H1 (cell line): ENCODE measurements at regions not wholly inside any gene's neighbourhood (a gene's known extent, or its start where the extent isn't known, plus 50 kb on each side); places are given as distances from the start of the nearest gene placed in this dataset.
"Not testable (repeated sequence)": the region's sequence is repeated elsewhere in the genome, so short reads cannot be mapped to it uniquely, and the experiment has no call there.

Source experiments
- CTCF ChIA-PET: fragments of 300-600 bp; sonication (Branson Sonifier 250); formaldehyde crosslinking; loops from one replicate; lab custom pipeline; 2021; ENCODE audit not compliant: partially characterized antibody; lab: Charles Lee
- POLR2A ChIA-PET: fragments of 300-600 bp; sonication (Branson Sonifier 250); formaldehyde crosslinking; loops from one replicate; lab custom pipeline; 2021; ENCODE audit warnings: inconsistent platforms; ENCODE audit not compliant: partially characterized antibody; lab: Charles Lee
- DNase-seq, 2 experiments: peaks; one replicate each; pipeline versions ENCODE4 v3.0.0 to v3.0.0-alpha.2; 2010 to 2022; ENCODE audit warnings: low spot score in 2 of 2, low read depth in 1 of 2, mixed read lengths in 1 of 2
- FAIRE-seq: peaks from 2 replicates; lab custom pipeline; 2011; peaks lifted over from hg19 to GRCh38; lab: Jason Lieb, UNC
- H2AFZ ChIP-seq: 2 replicates; pipeline ENCODE4 v1.8.1; 2012; ENCODE audit warnings: low read length, inconsistent platforms
- H2AK5ac ChIP-seq: 2 replicates; pipeline ENCODE4 v1.6.1; 2013; ENCODE audit warnings: low read depth, low read length
- H2BK120ac ChIP-seq: replicated peaks from 2 replicates; pipeline ENCODE3; 2013; ENCODE audit warnings: low read depth, low read length, inconsistent platforms
- H2BK12ac ChIP-seq: 2 replicates; pipeline ENCODE4 v1.6.1; 2013; ENCODE audit warnings: low read depth, low read length
- H2BK15ac ChIP-seq: 2 replicates; pipeline ENCODE4 v1.6.1; 2013; ENCODE audit warnings: low read length
- H2BK20ac ChIP-seq: 2 replicates; pipeline ENCODE4 v1.6.1; 2013; ENCODE audit warnings: low read length
- H2BK5ac ChIP-seq: 2 replicates; pipeline ENCODE4 v1.6.1; 2013; ENCODE audit warnings: low read depth, low read length
- H3K14ac ChIP-seq: 2 replicates; pipeline ENCODE4 v1.6.1; 2013; ENCODE audit warnings: inconsistent platforms; ENCODE audit not compliant: insufficient read length
- H3K18ac ChIP-seq: 2 replicates; pipeline ENCODE4 v1.6.1; 2013; ENCODE audit warnings: low read length; ENCODE audit errors: extremely low read depth
- H3K23ac ChIP-seq: 2 replicates; pipeline ENCODE4 v1.6.1; 2013; ENCODE audit warnings: inconsistent platforms; ENCODE audit not compliant: insufficient read length
- H3K23me2 ChIP-seq: 2 replicates; pipeline ENCODE4 v1.6.1; 2013; ENCODE audit warnings: low read depth, low read length
- H3K27ac ChIP-seq: 2 replicates; pipeline ENCODE4 v1.6.1; 2011; ENCODE audit warnings: low read depth, low read length, inconsistent platforms
- H3K27me3 ChIP-seq, 4 experiments: replicated peaks in 1 of 4; 1 replicate in 1 of 4; 2 replicates in 3 of 4; pipeline versions ENCODE4 v1.6.1 to v1.8.1; 2011 to 2013; ENCODE audit warnings: low read length in 3 of 4, mild to moderate bottlenecking in 3 of 4, inconsistent platforms in 2 of 4, mixed read lengths in 2 of 4, moderate library complexity in 1 of 4; ENCODE audit not compliant: control insufficient read depth in 3 of 4, insufficient read depth in 3 of 4; ENCODE audit errors: extremely low read depth in 1 of 4
- H3K36me3 ChIP-seq, 4 experiments: 2 replicates each; pipeline versions ENCODE4 v1.6.1 to v1.8.1; 2011 to 2013; ENCODE audit warnings: mild to moderate bottlenecking in 4 of 4, low read length in 3 of 4, moderate library complexity in 2 of 4, control low read depth in 1 of 4, inconsistent platforms in 1 of 4; ENCODE audit not compliant: insufficient read depth in 4 of 4, control insufficient read depth in 2 of 4
- H3K4ac ChIP-seq: replicated peaks from 2 replicates; pipeline ENCODE3; 2013; ENCODE audit warnings: low read length, low read depth, mixed read lengths, inconsistent platforms; ENCODE audit not compliant: insufficient read length
- H3K4me1 ChIP-seq, 4 experiments: replicated peaks in 1 of 4; 1 replicate in 1 of 4; 2 replicates in 3 of 4; pipeline versions ENCODE4 v1.6.1 to v1.8.1; 2011 to 2013; ENCODE audit warnings: low read length in 3 of 4, inconsistent platforms in 2 of 4, mixed read lengths in 1 of 4; ENCODE audit not compliant: insufficient read depth in 4 of 4, control insufficient read depth in 3 of 4
- H3K4me2 ChIP-seq, 2 experiments: 2 replicates each; pipeline versions ENCODE4 v1.6.1 to v1.8.1; 2011 to 2013; ENCODE audit warnings: low read depth in 2 of 2, low read length in 2 of 2, control low read depth in 1 of 2, inconsistent platforms in 1 of 2, mild to moderate bottlenecking in 1 of 2; ENCODE audit not compliant: insufficient read depth in 1 of 2
- H3K4me3 ChIP-seq, 4 experiments: fragments of 200-600, 300-600 bp in 1 of 4; sonication (generic), shearing (Covaris generic), sonication (Bioruptor Twin) in 1 of 4; 2 replicates each; pipeline versions ENCODE4 v1.5.1 to v1.8.1; 2011 to 2016; ENCODE audit warnings: low read length in 4 of 4, low read depth in 3 of 4, control low read depth in 2 of 4, inconsistent platforms in 2 of 4, mild to moderate bottlenecking in 2 of 4, mixed read lengths in 1 of 4, moderate library complexity in 1 of 4; ENCODE audit not compliant: insufficient read depth in 2 of 4; ENCODE audit errors: extremely low read depth in 1 of 4
- H3K56ac ChIP-seq: replicated peaks from 2 replicates; pipeline ENCODE3; 2013; ENCODE audit warnings: low read depth, mild to moderate bottlenecking, mixed read lengths, low read length, inconsistent platforms; ENCODE audit not compliant: insufficient read length
- H3K79me1 ChIP-seq: 2 replicates; pipeline ENCODE4 v1.6.1; 2013; ENCODE audit warnings: low read depth, low read length, control low read depth
- H3K79me2 ChIP-seq, 2 experiments: 2 replicates each; pipeline versions ENCODE4 v1.6.1 to v1.8.1; 2012 to 2013; ENCODE audit warnings: low read length in 2 of 2, mild to moderate bottlenecking in 2 of 2, inconsistent platforms in 1 of 2; ENCODE audit not compliant: insufficient read depth in 2 of 2, control insufficient read depth in 1 of 2
- H3K9ac ChIP-seq, 4 experiments: replicated peaks in 1 of 4; 1 replicate in 1 of 4; 2 replicates in 3 of 4; pipeline versions ENCODE4 v1.6.1 to v1.8.1; 2011 to 2013; ENCODE audit warnings: low read depth in 3 of 4, low read length in 3 of 4, control low read depth in 2 of 4, mild to moderate bottlenecking in 2 of 4, moderate library complexity in 2 of 4, inconsistent platforms in 1 of 4; ENCODE audit errors: extremely low read depth in 1 of 4
- H3K9me3 ChIP-seq, 2 experiments: 2 replicates each; pipeline versions ENCODE4 v1.6.1 to v1.8.1; 2012 to 2013; ENCODE audit warnings: mild to moderate bottlenecking in 2 of 2, moderate library complexity in 2 of 2, control low read depth in 1 of 2, inconsistent platforms in 1 of 2, low read depth in 1 of 2, low read length in 1 of 2, mixed read lengths in 1 of 2; ENCODE audit not compliant: insufficient read depth in 2 of 2
- H4K20me1 ChIP-seq, 2 experiments: replicated peaks in 1 of 2; 2 replicates each; pipeline versions ENCODE3 to v1.8.1; 2011 to 2013; ENCODE audit warnings: inconsistent platforms in 2 of 2, low read length in 2 of 2, mild to moderate bottlenecking in 1 of 2; ENCODE audit not compliant: insufficient read depth in 2 of 2, control insufficient read depth in 1 of 2
- H4K5ac ChIP-seq: 2 replicates; pipeline ENCODE4 v1.6.1; 2013; ENCODE audit warnings: low read length, low read depth, mixed read lengths, inconsistent platforms; ENCODE audit not compliant: insufficient read length
- H4K8ac ChIP-seq: 2 replicates; pipeline ENCODE4 v1.8.0; 2013; ENCODE audit warnings: mild to moderate bottlenecking, moderate library complexity, low read length, inconsistent platforms; ENCODE audit not compliant: insufficient read depth; ENCODE audit errors: extremely low read depth
- H4K91ac ChIP-seq: replicated peaks from 2 replicates; pipeline ENCODE3; 2013; ENCODE audit warnings: low read length, mixed read lengths, inconsistent platforms; ENCODE audit not compliant: insufficient read length
- WGBS, 2 experiments: shearing (Covaris generic) in 1 of 2; methylation state at CpG; one replicate each; pipeline versions ENCODE4 v1.1.6 to v1.1.7; 2013 to 2015; ENCODE audit warnings: low lambda C conversion rate in 2 of 2, mixed read lengths in 2 of 2, inconsistent platforms in 1 of 2, low coverage in 1 of 2, missing lambda C conversion rate in 1 of 2; ENCODE audit not compliant: insufficient replicate concordance in 2 of 2, insufficient coverage in 1 of 2, insufficient read length in 1 of 2; ENCODE audit errors: extremely low coverage in 1 of 2, missing lambda C conversion rate in 1 of 2; 5-methylcytosine and 5-hydroxymethylcytosine counted together

DNA sequence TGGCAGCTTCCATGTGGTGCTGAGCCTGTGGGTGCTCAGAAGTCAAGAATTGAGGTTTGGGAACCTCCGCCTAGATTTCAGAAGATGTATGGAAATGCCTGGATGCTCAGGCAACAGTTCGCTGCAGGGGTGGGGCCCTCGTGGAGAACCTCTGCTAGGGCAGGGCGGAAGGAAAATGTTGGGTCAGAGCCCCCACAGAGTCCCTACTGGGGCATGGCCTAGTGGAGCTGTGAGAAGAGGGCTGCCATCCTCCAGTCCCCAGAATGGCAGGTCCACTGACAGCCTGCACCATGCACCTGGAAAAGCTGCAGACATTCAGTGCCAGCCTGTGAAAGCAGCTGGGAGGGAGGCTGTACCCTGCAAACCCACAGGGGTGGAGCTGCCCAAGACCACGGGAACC, 56.5 kb upstream of the PCLO start:
- H3K18ac ChIP-seq, H3K4me1 ChIP-seq, POLR2A ChIA-PET, H4K8ac ChIP-seq, H3K9me3 ChIP-seq, H3K23ac ChIP-seq, CTCF ChIA-PET, H4K5ac ChIP-seq, H2BK20ac ChIP-seq, H3K4me2 ChIP-seq, H3K23me2 ChIP-seq, H3K36me3 ChIP-seq, H3K79me2 ChIP-seq, FAIRE-seq, H3K9ac ChIP-seq, H3K27ac ChIP-seq, DNase-seq, H2BK12ac ChIP-seq, H4K20me1 ChIP-seq, H2AFZ ChIP-seq, H3K79me1 ChIP-seq, H2BK120ac ChIP-seq, H3K56ac ChIP-seq, H3K4me3 ChIP-seq, H3K27me3 ChIP-seq, H3K14ac ChIP-seq, H2BK15ac ChIP-seq, H2AK5ac ChIP-seq, H2BK5ac ChIP-seq, H4K91ac ChIP-seq, H3K4ac ChIP-seq: not testable (repeated sequence)
- 96% methylated on average over 5 of the region's 5 CpGs; no CpG with 5 or more reads in 1 of the 2 experiments for WGBS, 2 experiments
